Skin of body (tissue), 1 donor: ENCODE measurements at regions not wholly inside any gene's neighbourhood (a gene's known extent, or its start where the extent isn't known, plus 50 kb on each side); places are given as distances from the start of the nearest gene placed in this dataset.
"Not testable (repeated sequence)": the region's sequence is repeated elsewhere in the genome, so short reads cannot be mapped to it uniquely, and the experiment has no call there.

Experiments
- DNase-seq: peaks from one replicate; lab custom pipeline; 2025; lab: John Stamatoyannopoulos, UW

GRCh38 chr3:170814822-170815221 is 55.2 kb downstream of the RPL22L1 start:
- no peak for DNase-seq

DNA sequence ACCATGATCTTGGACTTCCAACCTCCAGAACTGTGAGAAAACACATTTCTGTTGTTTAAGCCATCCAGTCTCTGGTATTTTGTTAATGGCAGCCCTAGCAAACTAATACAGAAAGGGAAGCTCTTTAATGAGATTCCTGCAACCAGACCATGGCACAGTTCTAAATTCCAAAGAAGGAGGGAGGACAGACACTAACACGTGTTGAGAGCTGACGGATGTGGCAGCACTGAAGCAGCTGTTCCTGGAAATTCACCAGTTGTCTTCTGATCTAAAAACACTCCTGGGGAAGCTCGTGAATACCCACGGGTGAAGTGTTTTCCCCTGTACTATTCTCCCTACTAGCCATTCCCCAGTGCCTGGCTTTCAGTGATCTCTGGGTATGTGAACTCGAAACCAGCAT is 56.7 kb downstream of the RPL22L1 start:
- no peak for DNase-seq

DNA sequence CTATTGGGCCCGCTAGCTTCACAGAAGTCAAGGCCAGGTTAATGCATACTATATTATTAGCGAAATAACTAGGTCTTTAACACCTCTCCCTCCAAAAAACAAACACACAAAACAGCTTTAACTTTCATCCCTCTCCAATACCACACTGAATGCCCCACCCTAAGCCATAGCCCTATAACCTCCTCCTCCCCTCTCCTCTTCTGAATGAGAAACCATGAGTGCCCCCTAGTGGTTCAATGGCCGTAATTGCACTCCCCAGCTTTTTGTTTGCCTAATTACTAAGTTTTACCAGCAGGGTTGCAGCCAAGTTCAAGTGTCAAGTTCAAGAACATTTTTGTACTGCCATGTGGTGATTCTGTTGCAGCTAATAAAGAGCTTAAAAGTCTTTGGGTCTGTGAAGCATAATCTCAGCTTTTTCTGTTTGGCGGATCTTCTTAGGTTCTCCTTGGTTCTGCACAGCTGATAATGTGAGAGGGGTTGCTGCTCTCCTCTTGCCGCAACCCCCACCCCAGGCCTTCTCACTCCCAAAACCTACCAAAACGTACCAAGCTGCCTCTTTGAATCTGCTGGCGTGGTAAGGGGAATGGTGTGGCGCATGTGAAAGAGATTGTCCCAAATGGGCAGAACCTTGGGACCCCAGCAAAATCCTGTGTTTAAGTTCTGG is 57.9 kb downstream of the RPL22L1 start:
- peak; percentile 79 for DNase-seq

DNA sequence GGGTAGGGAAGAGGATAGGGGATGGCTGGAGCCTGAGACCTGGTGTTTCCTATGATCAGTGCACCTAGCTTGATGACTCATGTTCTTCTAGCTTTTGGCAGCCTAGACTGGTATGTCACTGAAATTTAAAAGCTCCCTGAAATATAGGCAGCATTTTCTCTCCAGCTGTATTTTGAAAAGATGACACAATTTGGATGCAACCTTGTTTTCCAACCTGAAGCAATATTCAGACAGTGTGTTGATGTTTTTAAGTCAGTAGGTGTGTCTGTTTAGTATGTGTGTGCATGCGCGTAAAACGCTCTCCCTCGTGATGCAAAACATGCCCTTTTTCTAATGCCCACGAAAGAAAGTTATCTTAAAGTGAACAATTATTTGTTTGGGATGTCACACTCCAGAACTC is 58.5 kb downstream of the RPL22L1 start:
- DNase-seq = no peak

- no peak for DNase-seq
Measured at GRCh38 chr3:170809975-170810357, 60.0 kb downstream of the RPL22L1 start.

DNA sequence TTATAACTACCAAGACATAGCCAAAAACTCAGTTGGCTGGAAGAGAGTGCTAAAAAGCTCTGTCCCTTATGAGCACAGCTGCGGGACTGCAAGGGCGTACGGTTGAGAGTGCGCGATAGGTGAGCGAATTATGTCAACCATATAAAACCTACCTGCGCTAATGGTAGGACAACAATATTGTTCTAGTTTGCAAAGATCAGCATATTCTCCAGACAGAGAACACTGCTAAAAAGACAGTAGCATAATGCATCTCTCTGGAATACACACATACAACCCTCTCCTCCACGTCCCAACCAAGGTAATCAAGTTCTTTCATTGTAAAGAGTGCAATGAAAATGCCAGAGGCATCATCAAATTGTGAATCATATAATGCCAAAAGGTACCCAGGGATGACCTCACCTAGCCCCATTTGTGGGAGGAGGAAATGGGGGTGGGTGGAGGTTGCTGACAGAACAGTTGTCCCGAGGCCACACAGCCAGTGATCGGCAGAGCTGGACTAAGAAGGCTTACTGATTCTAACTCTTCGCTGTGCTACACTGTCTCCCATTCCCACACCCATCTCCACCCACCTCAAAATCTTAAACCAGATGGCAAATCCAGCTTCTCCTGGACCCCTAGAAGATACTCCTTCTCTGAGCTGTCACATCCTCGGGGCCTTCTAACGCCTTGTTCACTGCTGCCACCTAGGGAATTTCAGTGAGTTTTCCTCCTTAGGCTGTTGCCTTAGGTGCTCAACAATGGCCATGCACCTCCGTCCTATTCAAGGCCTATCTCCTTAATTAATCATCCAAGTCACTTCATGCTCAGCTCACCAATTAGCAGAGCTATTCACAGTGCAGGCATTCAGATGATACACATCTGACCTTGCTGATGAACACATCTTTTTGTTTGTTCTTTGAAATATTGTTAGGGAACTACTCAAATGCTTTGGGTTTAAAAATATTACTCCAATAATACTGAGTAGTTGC is 60.7 kb downstream of the RPL22L1 start:
- peak; percentile 28 for DNase-seq

DNA sequence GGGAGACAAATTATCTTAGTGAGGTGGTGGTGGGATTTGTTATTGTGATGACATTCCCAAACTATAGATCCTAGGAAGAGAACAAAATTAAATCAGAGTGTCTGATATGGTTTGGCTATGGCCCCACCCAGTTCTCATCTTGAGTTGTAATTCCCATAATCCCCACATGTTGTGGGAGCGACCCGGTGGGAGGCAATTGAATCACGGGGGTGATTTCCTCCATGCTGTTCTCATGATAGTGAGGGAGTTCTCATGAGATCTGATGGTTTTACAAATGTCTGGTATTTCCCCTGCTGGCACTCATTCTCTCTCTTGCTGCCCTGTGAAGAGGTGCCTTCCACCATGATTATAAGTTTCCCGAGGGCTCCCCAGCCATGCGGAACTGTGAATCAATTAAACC is 62.0 kb downstream of the RPL22L1 start:
- DNase-seq = no peak

DNA sequence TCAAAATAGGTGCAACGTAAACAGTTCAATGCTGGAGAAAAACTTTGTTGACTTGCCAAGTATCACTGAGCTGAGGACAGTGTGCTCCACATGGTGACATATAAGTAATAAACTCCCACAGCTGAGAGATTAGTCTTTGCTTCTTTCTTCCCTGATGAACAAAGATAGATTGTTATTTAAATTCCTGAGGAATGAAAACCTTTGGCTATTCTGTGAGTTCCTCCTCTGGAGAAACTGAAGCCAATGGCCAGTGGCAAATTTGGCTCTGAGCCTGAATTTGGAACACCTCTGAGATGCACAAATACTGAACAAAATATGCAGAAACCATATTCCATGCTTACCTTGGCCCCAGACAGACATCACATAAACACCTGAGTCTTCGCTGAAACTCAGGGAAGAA is 63.3 kb downstream of the RPL22L1 start:
- no peak for DNase-seq

- DNase-seq = no peak
Measured at GRCh38 chr3:170806141-170806540, 63.9 kb downstream of the RPL22L1 start.

GRCh38 chr3:170805296-170805695 is 64.7 kb downstream of the RPL22L1 start:
- DNase-seq = not testable (repeated sequence)

GRCh38 chr3:170804634-170805033 is 65.4 kb downstream of the RPL22L1 start:
- not testable (repeated sequence) for DNase-seq

DNA sequence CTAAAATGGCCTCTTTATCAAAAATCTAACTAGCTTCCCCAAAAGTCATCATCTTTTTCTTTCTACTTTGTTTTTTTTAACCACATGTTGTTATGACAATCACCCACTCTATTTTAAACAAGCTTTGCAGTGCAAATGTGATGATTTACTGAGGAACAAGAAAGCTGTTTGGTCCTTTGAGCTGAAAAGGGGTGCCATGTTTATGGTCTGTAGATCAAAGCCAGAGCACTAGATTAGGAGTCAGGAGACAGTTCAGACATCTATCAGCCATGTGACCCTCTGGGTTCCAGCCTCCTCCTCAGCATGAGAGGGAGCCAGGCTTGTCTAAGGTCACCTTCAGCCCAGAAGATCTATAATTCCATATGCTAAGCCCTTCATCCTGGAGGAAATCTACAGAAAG is 65.9 kb downstream of the RPL22L1 start:
- no peak for DNase-seq

DNA sequence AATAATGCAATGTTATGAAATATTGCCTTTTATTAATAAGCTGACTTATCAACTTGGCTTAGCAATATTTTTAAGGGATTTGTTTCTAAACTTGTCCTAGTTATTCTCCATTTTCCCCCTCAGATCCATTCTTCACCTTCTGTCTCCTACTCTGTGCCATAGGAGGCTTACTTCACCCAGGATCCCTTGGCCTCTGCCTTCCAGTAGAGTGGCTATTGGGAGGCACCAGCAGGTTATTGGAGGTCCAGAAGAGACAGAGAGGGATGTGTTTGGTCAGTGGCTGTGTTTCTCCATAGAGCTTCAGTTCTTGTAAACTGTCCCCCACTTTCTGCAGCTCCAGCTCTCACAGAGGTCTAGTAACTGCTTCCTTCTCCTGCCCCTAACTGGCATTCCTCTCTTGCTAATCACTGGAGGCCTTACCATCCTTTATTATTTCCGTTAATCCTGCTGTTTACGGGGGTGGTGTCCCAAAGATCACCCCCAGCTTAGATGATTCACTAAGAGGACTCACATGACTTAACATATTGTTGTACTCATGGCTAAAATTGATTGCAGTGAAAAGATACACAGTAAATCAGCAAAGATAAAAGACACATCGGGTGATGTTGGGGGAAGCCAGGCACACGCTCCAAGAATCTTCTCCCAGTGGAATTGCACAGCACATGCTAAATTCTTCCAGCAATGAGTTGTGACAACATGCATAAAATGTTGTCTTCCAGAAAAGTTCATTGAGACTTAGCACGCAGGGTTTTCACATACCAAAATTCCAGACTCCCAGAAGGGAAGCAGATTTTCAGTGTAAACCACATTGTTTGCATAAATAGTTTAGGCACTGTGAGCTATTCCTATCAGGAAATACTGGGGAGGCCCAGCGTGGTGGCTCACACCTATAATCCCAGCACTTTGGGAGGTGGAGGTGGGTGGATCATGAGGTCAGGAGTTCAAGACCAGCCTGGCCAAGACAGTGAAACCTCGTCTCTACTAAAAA is 67.5 kb downstream of the RPL22L1 start:
- peak; percentile 96 for DNase-seq

DNA sequence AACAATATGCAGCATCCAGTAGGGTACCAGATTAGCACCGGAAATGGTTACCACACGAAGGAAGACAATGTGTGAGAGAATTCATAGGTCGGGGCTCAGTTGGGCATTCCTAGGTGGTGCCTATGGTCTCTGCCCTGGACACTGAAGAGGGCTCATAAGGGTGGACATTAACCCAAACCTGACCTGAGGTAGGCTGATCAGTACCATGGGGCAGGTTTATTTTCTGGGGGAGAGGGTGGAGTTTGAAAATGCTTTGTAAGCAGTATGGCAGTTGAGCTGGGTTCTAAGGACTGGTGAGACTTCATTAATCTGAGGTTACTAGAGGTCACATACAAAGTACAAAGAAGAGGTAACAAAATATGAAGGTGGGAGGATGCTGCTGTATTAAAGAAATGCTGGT is 68.4 kb downstream of the RPL22L1 start:
- DNase-seq = no peak

GRCh38 chr3:170800275-170800674 is 69.7 kb downstream of the RPL22L1 start:
- not testable (repeated sequence) for DNase-seq

- DNase-seq = no peak
Measured at GRCh38 chr3:170799009-170799408, 71.0 kb downstream of the RPL22L1 start.

DNA sequence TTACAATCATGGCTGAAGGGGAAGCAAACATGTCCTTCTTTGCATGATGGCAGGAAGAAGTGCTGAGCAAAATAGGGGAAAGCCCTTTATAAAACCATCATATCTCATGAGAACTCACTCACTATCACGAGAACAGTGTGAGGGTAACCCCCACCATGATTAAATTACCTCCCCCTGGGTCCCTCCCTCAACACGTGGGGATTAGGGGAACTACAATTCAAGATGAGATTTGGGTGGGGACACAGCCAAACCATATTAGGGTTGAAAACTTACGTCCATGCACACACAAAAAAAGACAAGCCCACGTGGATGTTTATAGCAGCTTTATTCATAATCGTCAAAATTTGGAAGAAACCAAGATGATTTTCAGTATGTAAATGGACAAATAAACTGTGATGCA is 72.3 kb downstream of the RPL22L1 start:
- DNase-seq = no peak

GRCh38 chr3:170792471-170792870 is 77.5 kb downstream of the RPL22L1 start:
- peak; percentile 82 for DNase-seq

GRCh38 chr3:170790647-170791046 is 79.3 kb downstream of the RPL22L1 start:
- DNase-seq = peak; percentile 92

DNA sequence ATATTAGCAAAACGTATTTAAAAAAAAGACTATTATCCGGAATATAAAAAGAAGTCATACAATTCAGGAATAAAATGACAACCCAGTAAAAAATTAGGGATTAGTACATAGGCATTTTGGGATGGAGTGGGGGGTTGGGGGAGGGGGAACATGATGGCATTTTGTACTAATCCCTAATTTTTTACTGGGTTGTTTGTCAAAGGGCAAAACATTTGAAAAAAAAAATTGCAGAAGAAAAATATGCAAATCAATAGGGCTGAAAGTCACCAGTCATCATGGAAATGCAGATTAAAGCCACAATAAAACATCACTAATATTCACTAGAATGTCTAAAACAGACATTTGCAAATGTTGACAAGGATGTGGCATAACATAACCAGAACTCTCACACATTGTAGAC is 82.5 kb downstream of the RPL22L1 start:
- no peak for DNase-seq

- no peak for DNase-seq
Measured at GRCh38 chr3:170785454-170785853, 84.5 kb downstream of the RPL22L1 start.

- no peak for DNase-seq
Measured at GRCh38 chr3:170784406-170784805, 85.6 kb downstream of the RPL22L1 start.
